H9 (cell line): ENCODE measurements at regions not wholly inside any gene's neighbourhood (a gene's known extent, or its start where the extent isn't known, plus 50 kb on each side); places are given as distances from the start of the nearest gene placed in this dataset.

Source experiments
- DNase-seq: peaks from one replicate; pipeline ENCODE4 v3.0.0-alpha.2; 2017
- H2AFZ ChIP-seq: one replicate; pipeline ENCODE4 v1.6.1; 2013; ENCODE audit warnings: mild to moderate bottlenecking, low read length, control low read depth, moderate library complexity
- H2AK5ac ChIP-seq: 2 replicates; pipeline ENCODE4 v1.6.1; 2013; ENCODE audit warnings: low read length, control low read depth, mixed read lengths; ENCODE audit not compliant: insufficient read length
- H2BK120ac ChIP-seq: one replicate; pipeline ENCODE4 v1.6.1; 2013; ENCODE audit warnings: low read depth, mild to moderate bottlenecking, low read length, control low read depth, inconsistent platforms; ENCODE audit not compliant: poor library complexity, severe bottlenecking
- H2BK12ac ChIP-seq: 2 replicates; pipeline ENCODE4 v1.6.1; 2013; ENCODE audit warnings: low read length, control low read depth, mixed read lengths, low read depth; ENCODE audit not compliant: insufficient read length
- H2BK15ac ChIP-seq: 2 replicates; pipeline ENCODE4 v1.6.1; 2013; ENCODE audit warnings: low read depth, low read length, control low read depth
- H2BK20ac ChIP-seq: one replicate; pipeline ENCODE4 v1.6.1; 2013; ENCODE audit warnings: low read depth, mild to moderate bottlenecking, low read length, control low read depth, inconsistent platforms; ENCODE audit not compliant: poor library complexity, severe bottlenecking
- H2BK5ac ChIP-seq: 2 replicates; pipeline ENCODE4 v1.6.1; 2013; ENCODE audit warnings: low read length, control low read depth, mixed read lengths; ENCODE audit not compliant: insufficient read length
- H3K14ac ChIP-seq: 2 replicates; pipeline ENCODE4 v1.6.1; 2013; ENCODE audit warnings: low read length, control low read depth; ENCODE audit not compliant: insufficient read depth
- H3K18ac ChIP-seq: 2 replicates; pipeline ENCODE4 v1.6.1; 2013; ENCODE audit warnings: low read depth, mild to moderate bottlenecking, mixed read lengths, low read length, control low read depth; ENCODE audit not compliant: insufficient read length
- H3K23ac ChIP-seq: 2 replicates; pipeline ENCODE4 v1.6.1; 2013; ENCODE audit warnings: low read length, control low read depth, mixed read lengths, low read depth; ENCODE audit not compliant: insufficient read length
- H3K23me2 ChIP-seq: 2 replicates; pipeline ENCODE4 v1.6.1; 2013; ENCODE audit warnings: low read depth, mild to moderate bottlenecking, mixed read lengths, low read length, control low read depth; ENCODE audit not compliant: insufficient read length, poor library complexity, severe bottlenecking
- H3K27ac ChIP-seq: 2 replicates; pipeline ENCODE4 v1.5.1; 2013; ENCODE audit warnings: low read length, control low read depth, mixed read lengths, low read depth; ENCODE audit not compliant: insufficient read length
- H3K27me3 ChIP-seq: 2 replicates; pipeline ENCODE4 v1.6.1; 2013; ENCODE audit warnings: low read length, control low read depth, inconsistent platforms; ENCODE audit not compliant: insufficient read depth
- H3K4ac ChIP-seq: 2 replicates; pipeline ENCODE4 v1.6.1; 2013; ENCODE audit warnings: low read depth, mild to moderate bottlenecking, control low read depth, inconsistent platforms, low read length, moderate library complexity
- H3K4me1 ChIP-seq: 2 replicates; pipeline ENCODE4 v1.6.1; 2013; ENCODE audit warnings: low read length, control low read depth, inconsistent platforms; ENCODE audit not compliant: insufficient read depth
- H3K4me2 ChIP-seq: 2 replicates; pipeline ENCODE4 v1.6.1; 2013; ENCODE audit warnings: low read length, control low read depth, mixed read lengths; ENCODE audit not compliant: insufficient read length, insufficient read depth
- H3K56ac ChIP-seq: 2 replicates; pipeline ENCODE4 v1.6.1; 2013; ENCODE audit warnings: low read depth, mild to moderate bottlenecking, mixed read lengths, low read length, control low read depth; ENCODE audit not compliant: insufficient read length
- H3K79me1 ChIP-seq: 2 replicates; pipeline ENCODE4 v1.6.1; 2013; ENCODE audit warnings: low read depth, mild to moderate bottlenecking, moderate library complexity, low read length, control low read depth, inconsistent platforms; ENCODE audit not compliant: insufficient read depth, poor library complexity, severe bottlenecking
- H3K79me2 ChIP-seq: 2 replicates; pipeline ENCODE4 v1.6.1; 2013; ENCODE audit warnings: low read length, control low read depth, inconsistent platforms; ENCODE audit not compliant: insufficient read depth
- H3K9ac ChIP-seq: 2 replicates; pipeline ENCODE4 v1.6.1; 2013; ENCODE audit warnings: low read length, control low read depth, mixed read lengths; ENCODE audit not compliant: insufficient read length; ENCODE audit errors: extremely low read depth
- H3K9me3 ChIP-seq: one replicate; pipeline ENCODE4 v1.6.1; 2013; ENCODE audit warnings: low read depth, low read length, inconsistent platforms; ENCODE audit not compliant: control insufficient read depth
- H3T11ph ChIP-seq: one replicate; pipeline ENCODE4 v1.6.1; 2013; ENCODE audit warnings: mild to moderate bottlenecking, low read length, control low read depth, inconsistent platforms
- H4K20me1 ChIP-seq: one replicate; pipeline ENCODE4 v1.6.1; 2013; ENCODE audit not compliant: control insufficient read depth, insufficient read length, insufficient read depth
- H4K5ac ChIP-seq: 2 replicates; pipeline ENCODE4 v1.6.1; 2013; ENCODE audit warnings: low read depth, mild to moderate bottlenecking, mixed read lengths, low read length, control low read depth; ENCODE audit not compliant: insufficient read length
- H4K8ac ChIP-seq: replicated peaks from 2 replicates; pipeline ENCODE4 v1.6.1; 2013; ENCODE audit warnings: low read length, control low read depth, mixed read lengths, low read depth; ENCODE audit not compliant: insufficient read length
- H4K91ac ChIP-seq: 2 replicates; pipeline ENCODE4 v1.6.1; 2013; ENCODE audit warnings: low read depth, mild to moderate bottlenecking, moderate library complexity, mixed read lengths, low read length, control low read depth; ENCODE audit not compliant: insufficient read length
- H3K27ac Mint-ChIP-seq, 3 experiments: 2 replicates in 2 of 3; 3 replicates in 1 of 3; pipeline ENCODE4 v1.8.0; 2020 to 2021; ENCODE audit warnings: mixed read lengths in 3 of 3, mild to moderate bottlenecking in 1 of 3, moderate library complexity in 1 of 3
- H3K27me3 Mint-ChIP-seq: 2 replicates; pipeline ENCODE4 v1.8.0; 2021; ENCODE audit warnings: low read depth, mild to moderate bottlenecking, moderate library complexity, mixed read lengths
- H3K36me3 Mint-ChIP-seq, 3 experiments: 2 replicates in 2 of 3; 3 replicates in 1 of 3; pipeline ENCODE4 v1.8.0; 2020 to 2021; ENCODE audit warnings: low read depth in 3 of 3, mixed read lengths in 3 of 3; ENCODE audit not compliant: insufficient read depth in 1 of 3
- H3K4me1 Mint-ChIP-seq, 2 experiments: 2 replicates each; pipeline ENCODE4 v1.8.0; 2020; ENCODE audit warnings: mixed read lengths in 2 of 2
- H3K4me3 Mint-ChIP-seq, 2 experiments: 2 replicates in 1 of 2; 3 replicates in 1 of 2; pipeline ENCODE4 v1.8.0; 2020 to 2021; ENCODE audit warnings: mild to moderate bottlenecking in 2 of 2, mixed read lengths in 2 of 2, moderate library complexity in 1 of 2
- H3K9me3 Mint-ChIP-seq, 2 experiments: 2 replicates in 1 of 2; 3 replicates in 1 of 2; pipeline ENCODE4 v1.8.0; 2020; ENCODE audit warnings: mild to moderate bottlenecking in 2 of 2, mixed read lengths in 2 of 2, moderate library complexity in 1 of 2
- TF ChIP-seq, protein P1 (sequence below): fragments of 200-600 bp; sonication (generic); conservative IDR thresholded peaks from 3 replicates; pipeline ENCODE4 v1.8.0; 2021; ENCODE audit warnings: antibody characterized with exemption, mild to moderate bottlenecking

DNA sequence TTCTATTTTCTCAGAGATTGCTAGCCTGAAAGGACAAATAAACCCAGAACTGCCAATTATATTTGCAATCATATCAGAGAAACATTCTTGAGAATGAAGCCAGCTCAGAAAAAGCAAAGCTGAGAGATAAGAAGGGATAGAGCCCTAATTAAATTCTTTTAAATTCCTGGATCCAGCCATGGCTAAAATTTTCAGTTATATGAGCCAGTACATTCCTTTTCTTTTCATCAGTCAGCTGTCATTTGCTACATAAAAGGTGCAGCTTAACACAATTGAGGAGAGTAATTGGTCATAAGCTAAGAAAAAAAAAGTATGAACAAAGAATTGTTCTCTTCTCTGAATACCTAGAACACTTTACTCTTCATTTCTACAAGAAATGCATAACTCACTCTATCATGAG is 303.5 kb upstream of the FIGN start:
- H4K8ac ChIP-seq: no peak overlapping the region
- no peak overlapping the region for H3K9ac ChIP-seq
- no peak overlapping the region for H3K27ac Mint-ChIP-seq
- no peak overlapping the region for H3K27ac ChIP-seq
- H3K4me1 Mint-ChIP-seq: no peaks in the 10 kb centered on the region
- H3K14ac ChIP-seq: no peak overlapping the region
- no peaks in the 10 kb centered on the region for H3K27me3 Mint-ChIP-seq
- peaks cover 0 to 8% of the 10 kb centered on the region in 2 experiments; a peak in 2 of 5 replicates for H3K9me3 Mint-ChIP-seq
- no peaks in the 10 kb centered on the region for H3K4me1 ChIP-seq
- H3K79me2 ChIP-seq: no peaks in the 10 kb centered on the region
- no peak overlapping the region for H2BK15ac ChIP-seq
- H2AK5ac ChIP-seq: no peak overlapping the region
- no peak overlapping the region for H2BK20ac ChIP-seq
- H3K4me2 ChIP-seq: no peak overlapping the region
- H3K4me3 Mint-ChIP-seq: no peak overlapping the region
- no peak overlapping the region for H4K91ac ChIP-seq
- H2BK120ac ChIP-seq: no peak overlapping the region
- H3K36me3 Mint-ChIP-seq: no peaks in the 10 kb centered on the region
- no peaks in the 10 kb centered on the region for H4K20me1 ChIP-seq
- H3K4ac ChIP-seq: no peak overlapping the region
- H2BK12ac ChIP-seq: no peak overlapping the region
- no peaks in the 10 kb centered on the region for H3K23me2 ChIP-seq
- no peak overlapping the region for H3K18ac ChIP-seq
- no peaks in the 10 kb centered on the region for H3K9me3 ChIP-seq
- no peak overlapping the region for H3T11ph ChIP-seq
- no peak overlapping the region for H3K23ac ChIP-seq
- TF ChIP-seq, protein P1, sequence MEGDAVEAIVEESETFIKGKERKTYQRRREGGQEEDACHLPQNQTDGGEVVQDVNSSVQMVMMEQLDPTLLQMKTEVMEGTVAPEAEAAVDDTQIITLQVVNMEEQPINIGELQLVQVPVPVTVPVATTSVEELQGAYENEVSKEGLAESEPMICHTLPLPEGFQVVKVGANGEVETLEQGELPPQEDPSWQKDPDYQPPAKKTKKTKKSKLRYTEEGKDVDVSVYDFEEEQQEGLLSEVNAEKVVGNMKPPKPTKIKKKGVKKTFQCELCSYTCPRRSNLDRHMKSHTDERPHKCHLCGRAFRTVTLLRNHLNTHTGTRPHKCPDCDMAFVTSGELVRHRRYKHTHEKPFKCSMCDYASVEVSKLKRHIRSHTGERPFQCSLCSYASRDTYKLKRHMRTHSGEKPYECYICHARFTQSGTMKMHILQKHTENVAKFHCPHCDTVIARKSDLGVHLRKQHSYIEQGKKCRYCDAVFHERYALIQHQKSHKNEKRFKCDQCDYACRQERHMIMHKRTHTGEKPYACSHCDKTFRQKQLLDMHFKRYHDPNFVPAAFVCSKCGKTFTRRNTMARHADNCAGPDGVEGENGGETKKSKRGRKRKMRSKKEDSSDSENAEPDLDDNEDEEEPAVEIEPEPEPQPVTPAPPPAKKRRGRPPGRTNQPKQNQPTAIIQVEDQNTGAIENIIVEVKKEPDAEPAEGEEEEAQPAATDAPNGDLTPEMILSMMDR: no peak
- H3K79me1 ChIP-seq: no peaks in the 10 kb centered on the region
- H4K5ac ChIP-seq: no peak overlapping the region
- DNase-seq: no peak
- no peaks in the 10 kb centered on the region for H3K27me3 ChIP-seq
- H2AFZ ChIP-seq: no peak overlapping the region
- H3K56ac ChIP-seq: no peak overlapping the region
- no peak overlapping the region for H2BK5ac ChIP-seq
